ENCODE measurements at regions not wholly inside any gene's neighbourhood (a gene's known extent, or its start where the extent isn't known, plus 50 kb on each side); places are given as distances from the start of the nearest gene placed in this dataset.

GRCh38 chr10:3648170-3648569 is 136.8 kb downstream of the KLF6 start:
- TF ChIP-seq CTCF (IDR thresholded peaks at IDR 0.05), result no peak
- no peak for TF ChIP-seq ZFX (IDR thresholded peaks at IDR 0.05; ENCODE audit: borderline replicate concordance)

All from 22Rv1 (cell line).